ENCODE measurements at regions not wholly inside any gene's neighbourhood (a gene's known extent, or its start where the extent isn't known, plus 50 kb on each side); places are given as distances from the start of the nearest gene placed in this dataset.

DNA sequence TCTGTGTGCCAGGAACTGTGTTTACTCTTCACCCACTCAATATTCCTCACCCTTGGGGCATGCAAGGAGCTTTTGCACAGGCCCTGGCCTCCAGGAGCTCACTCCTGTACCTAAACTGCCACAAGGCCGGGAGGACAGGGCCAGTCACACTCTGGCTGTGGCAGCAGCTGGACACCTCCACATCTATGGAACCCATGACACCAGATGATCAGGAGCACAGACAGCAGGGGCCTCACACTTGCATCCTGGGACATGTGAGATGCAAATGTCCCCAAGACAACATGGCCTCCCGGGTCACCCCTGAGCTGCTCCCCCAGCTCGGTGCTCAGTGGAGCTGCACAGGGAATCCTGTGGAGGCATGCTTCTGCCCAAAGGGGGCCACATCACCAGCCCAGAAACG, 61.8 kb upstream of the SLC66A3 start:
- no peak overlapping the region for H3K4me3 Mint-ChIP-seq (ENCODE audit: unreplicated experiment)
- no peaks in the 10 kb centered on the region; the same call in 1 of the 2 replicates for H3K27me3 ChIP-seq (replicated peaks; ENCODE audit: control insufficient read depth, insufficient read depth, low read length)
- POLR2A ChIA-PET, result no interaction called here
- no peaks in the 10 kb centered on the region for H3K36me3 Mint-ChIP-seq (ENCODE audit: insufficient read depth, unreplicated experiment)
- H3K4me1 Mint-ChIP-seq (ENCODE audit: low read depth, unreplicated experiment), result no peaks in the 10 kb centered on the region
- H3K4me1 ChIP-seq, result no peaks in the 10 kb centered on the region
- CTCF ChIA-PET, result no interaction called here
- H3K4me3 ChIP-seq (ENCODE audit: low read depth, low read length), result no peak overlapping the region
- no peaks in the 10 kb centered on the region for H3K9me3 Mint-ChIP-seq (ENCODE audit: unreplicated experiment)
- peaks cover 11% of the 10 kb centered on the region for H3K27me3 Mint-ChIP-seq (ENCODE audit: insufficient read depth, unreplicated experiment)
- no peak for DNase-seq
- TF ChIP-seq, protein P1, sequence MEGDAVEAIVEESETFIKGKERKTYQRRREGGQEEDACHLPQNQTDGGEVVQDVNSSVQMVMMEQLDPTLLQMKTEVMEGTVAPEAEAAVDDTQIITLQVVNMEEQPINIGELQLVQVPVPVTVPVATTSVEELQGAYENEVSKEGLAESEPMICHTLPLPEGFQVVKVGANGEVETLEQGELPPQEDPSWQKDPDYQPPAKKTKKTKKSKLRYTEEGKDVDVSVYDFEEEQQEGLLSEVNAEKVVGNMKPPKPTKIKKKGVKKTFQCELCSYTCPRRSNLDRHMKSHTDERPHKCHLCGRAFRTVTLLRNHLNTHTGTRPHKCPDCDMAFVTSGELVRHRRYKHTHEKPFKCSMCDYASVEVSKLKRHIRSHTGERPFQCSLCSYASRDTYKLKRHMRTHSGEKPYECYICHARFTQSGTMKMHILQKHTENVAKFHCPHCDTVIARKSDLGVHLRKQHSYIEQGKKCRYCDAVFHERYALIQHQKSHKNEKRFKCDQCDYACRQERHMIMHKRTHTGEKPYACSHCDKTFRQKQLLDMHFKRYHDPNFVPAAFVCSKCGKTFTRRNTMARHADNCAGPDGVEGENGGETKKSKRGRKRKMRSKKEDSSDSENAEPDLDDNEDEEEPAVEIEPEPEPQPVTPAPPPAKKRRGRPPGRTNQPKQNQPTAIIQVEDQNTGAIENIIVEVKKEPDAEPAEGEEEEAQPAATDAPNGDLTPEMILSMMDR (IDR thresholded peaks at IDR 0.05; ENCODE audit: insufficient read depth in 1 of 2, low read depth in 1 of 2, low read length in 1 of 2, severe bottlenecking in 1 of 2, unreplicated experiment in 1 of 2), result no peak
- H3K9me3 ChIP-seq, result no peaks in the 10 kb centered on the region
- intact Hi-C loops (cut with micrococcal nuclease; ENCODE audit: unreplicated experiment), result no loop called here
- no peaks in the 10 kb centered on the region for H3K36me3 ChIP-seq (ENCODE audit: control insufficient read depth, insufficient read depth, low read length)
- no peak overlapping the region for H3K27ac Mint-ChIP-seq (ENCODE audit: unreplicated experiment)
- no TSS peak for BruUV-seq (replicated peaks)

DNA sequence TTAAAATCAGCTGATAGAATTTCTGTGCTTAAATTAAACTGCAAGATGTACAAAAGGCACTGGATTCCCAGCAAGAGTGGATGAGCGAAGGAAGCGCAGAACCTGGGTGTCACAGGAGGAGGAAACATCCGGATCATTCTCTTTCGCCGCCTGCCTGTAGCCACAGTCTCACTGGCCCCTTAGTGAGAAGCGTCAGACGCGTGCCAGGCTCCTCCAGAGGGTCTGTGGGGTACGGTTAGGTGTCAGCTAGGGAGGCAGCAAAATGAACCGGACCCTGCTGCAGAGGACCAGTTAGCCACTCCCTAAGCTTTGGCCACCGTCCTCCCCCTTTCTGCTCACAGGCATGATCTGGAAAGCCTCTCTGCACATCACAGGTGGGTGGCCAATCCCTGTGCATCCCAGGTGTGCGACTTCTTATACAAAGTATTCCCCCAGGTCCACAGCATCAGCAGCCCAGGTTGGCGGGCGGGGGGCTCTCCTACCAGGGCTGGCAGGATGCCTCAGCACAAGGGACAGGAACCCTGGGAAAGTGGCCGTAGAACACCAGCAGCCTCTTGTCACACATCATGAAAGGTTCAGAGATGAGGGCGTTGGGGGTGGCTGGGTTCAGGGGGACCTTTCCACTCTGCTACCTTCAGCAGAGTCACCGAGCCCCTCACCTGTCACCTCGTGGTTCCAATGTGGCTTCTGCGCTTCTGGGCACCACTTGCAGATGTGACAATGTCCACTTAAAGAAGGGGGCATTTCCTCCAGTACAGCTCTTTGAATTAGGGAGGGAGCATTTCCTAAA, 61.1 kb upstream of the SLC66A3 start:
- Histone ChIP-seq H3K27me3 (replicated peaks; ENCODE audit: control insufficient read depth, insufficient read depth, low read length) (no peaks in the 10 kb centered on the region; the same call in 1 of the 2 replicates), H3K4me3 (ENCODE audit: low read depth, low read length) (no peak overlapping the region), H3K9me3 (no peaks in the 10 kb centered on the region), H3K4me1 (no peaks in the 10 kb centered on the region), H3K36me3 (ENCODE audit: control insufficient read depth, insufficient read depth, low read length) (no peaks in the 10 kb centered on the region)
- H3K36me3 Mint-ChIP-seq (ENCODE audit: insufficient read depth, unreplicated experiment), result no peaks in the 10 kb centered on the region
- POLR2A ChIA-PET, result no interaction called here
- H3K9me3 Mint-ChIP-seq (ENCODE audit: unreplicated experiment), result no peaks in the 10 kb centered on the region
- CTCF ChIA-PET, result interaction anchor here (0.6 to 1.0 kb wide), 3 partner anchors 39 to 262 kb away, joined by 3 read pairs; a partner anchor contains a TSS
- BruUV-seq (replicated peaks), result no TSS peak
- H3K4me1 Mint-ChIP-seq (ENCODE audit: low read depth, unreplicated experiment), result no peaks in the 10 kb centered on the region
- no peak for DNase-seq
- peaks cover 11% of the 10 kb centered on the region for H3K27me3 Mint-ChIP-seq (ENCODE audit: insufficient read depth, unreplicated experiment)
- H3K4me3 Mint-ChIP-seq (ENCODE audit: unreplicated experiment), result no peak overlapping the region
- H3K27ac Mint-ChIP-seq (ENCODE audit: unreplicated experiment), result no peak overlapping the region
- TF ChIP-seq, protein P1 (IDR thresholded peaks at IDR 0.05; ENCODE audit: insufficient read depth in 1 of 2, low read depth in 1 of 2, low read length in 1 of 2, severe bottlenecking in 1 of 2, unreplicated experiment in 1 of 2), result no peak
- intact Hi-C loops (cut with micrococcal nuclease; ENCODE audit: unreplicated experiment), result no loop called here

DNA sequence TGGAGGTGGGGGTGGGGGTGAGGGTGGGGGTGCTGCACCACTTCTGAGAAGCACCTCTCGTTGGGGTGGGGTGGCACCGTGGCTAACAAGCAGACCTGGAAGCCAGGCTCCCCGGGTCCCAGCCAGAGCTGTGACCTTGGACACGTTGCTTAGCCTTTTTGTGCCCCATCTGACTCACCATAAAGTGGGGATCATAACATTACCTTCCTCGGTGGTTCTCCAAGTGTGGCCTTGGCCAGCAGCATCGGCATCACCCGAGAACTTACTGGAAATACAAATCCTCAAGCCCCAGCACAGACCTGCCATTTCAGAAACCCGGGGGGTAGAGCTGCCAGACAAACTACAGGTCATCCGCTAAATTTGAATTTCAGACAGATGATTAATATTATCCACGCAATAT, 58.7 kb upstream of the SLC66A3 start:
- ChIA-PET CTCF (no interaction called here), POLR2A (no interaction called here)
- Histone ChIP-seq H3K4me3 (ENCODE audit: low read depth, low read length) (no peak overlapping the region), H3K4me1 (no peaks in the 10 kb centered on the region), H3K27me3 (replicated peaks; ENCODE audit: control insufficient read depth, insufficient read depth, low read length) (no peaks in the 10 kb centered on the region; the same call in 1 of the 2 replicates), H3K9me3 (no peaks in the 10 kb centered on the region), H3K36me3 (ENCODE audit: control insufficient read depth, insufficient read depth, low read length) (no peaks in the 10 kb centered on the region)
- Mint-ChIP-seq H3K36me3 (ENCODE audit: insufficient read depth, unreplicated experiment) (no peaks in the 10 kb centered on the region), H3K9me3 (ENCODE audit: unreplicated experiment) (no peaks in the 10 kb centered on the region), H3K4me3 (ENCODE audit: unreplicated experiment) (no peak overlapping the region), H3K27ac (ENCODE audit: unreplicated experiment) (no peak overlapping the region), H3K27me3 (ENCODE audit: insufficient read depth, unreplicated experiment) (peaks cover 8% of the 10 kb centered on the region), H3K4me1 (ENCODE audit: low read depth, unreplicated experiment) (no peaks in the 10 kb centered on the region)
- no TSS peak for BruUV-seq (replicated peaks)
- intact Hi-C loops (cut with micrococcal nuclease; ENCODE audit: unreplicated experiment), result no loop called here
- no peak for DNase-seq
- TF ChIP-seq, protein P1 (IDR thresholded peaks at IDR 0.05; ENCODE audit: insufficient read depth in 1 of 2, low read depth in 1 of 2, low read length in 1 of 2, severe bottlenecking in 1 of 2, unreplicated experiment in 1 of 2), result no peak
